HG02870 (cell line): ENCODE measurements at regions not wholly inside any gene's neighbourhood (a gene's known extent, or its start where the extent isn't known, plus 50 kb on each side); places are given as distances from the start of the nearest gene placed in this dataset.
"Not testable (repeated sequence)": the region's sequence is repeated elsewhere in the genome, so short reads cannot be mapped to it uniquely, and the experiment has no call there.

Experiments
- ATAC-seq: cut with Tn5 transposase; IDR thresholded peaks from one replicate; pipeline ENCODE4 v1.9.1; 2021; ENCODE audit warnings: mild to moderate bottlenecking, moderate library complexity; ENCODE audit not compliant: unreplicated experiment

GRCh38 chr3:65303431-65303830, 615.6 kb upstream of the ADAMTS9 start:
- ATAC-seq = no peak

- ATAC-seq = no peak
These were observed 603.8 kb upstream of the ADAMTS9 start for GRCh38 chr3:65291448-65292125.

- ATAC-seq = no peak
These were observed 601.0 kb upstream of the ADAMTS9 start for GRCh38 chr3:65288776-65289175.

- ATAC-seq = no peak
These were observed 598.2 kb upstream of the ADAMTS9 start for GRCh38 chr3:65285956-65286355.

- ATAC-seq = no peak
These were observed 597.2 kb upstream of the ADAMTS9 start for GRCh38 chr3:65284961-65285360.

- no peak for ATAC-seq
These were observed 596.7 kb upstream of the ADAMTS9 start for GRCh38 chr3:65284546-65284945.

GRCh38 chr3:65279225-65279782, 591.5 kb upstream of the ADAMTS9 start:
- no peak for ATAC-seq

- ATAC-seq = no peak
These were observed 590.0 kb upstream of the ADAMTS9 start for GRCh38 chr3:65277798-65278197.

GRCh38 chr3:65276551-65276950, 588.8 kb upstream of the ADAMTS9 start:
- no peak for ATAC-seq

GRCh38 chr3:65268426-65268825, 580.6 kb upstream of the ADAMTS9 start:
- ATAC-seq = no peak

GRCh38 chr3:65265942-65266590, 578.3 kb upstream of the ADAMTS9 start:
- no peak for ATAC-seq

- no peak for ATAC-seq
These were observed 577.7 kb upstream of the ADAMTS9 start for GRCh38 chr3:65265511-65265910.

- no peak for ATAC-seq
These were observed 574.7 kb upstream of the ADAMTS9 start for GRCh38 chr3:65262548-65262947.

GRCh38 chr3:65259946-65260345, 572.1 kb upstream of the ADAMTS9 start:
- no peak for ATAC-seq

GRCh38 chr3:65252914-65253313, 565.1 kb upstream of the ADAMTS9 start:
- ATAC-seq = not testable (repeated sequence)

- ATAC-seq = no peak
These were observed 564.5 kb upstream of the ADAMTS9 start for GRCh38 chr3:65252266-65252665.

- ATAC-seq = no peak
These were observed 563.6 kb upstream of the ADAMTS9 start for GRCh38 chr3:65251375-65251774.

GRCh38 chr3:65246561-65246960, 558.8 kb upstream of the ADAMTS9 start:
- ATAC-seq = no peak

GRCh38 chr3:65245133-65246063, 557.6 kb upstream of the ADAMTS9 start:
- no peak for ATAC-seq

- ATAC-seq = no peak
These were observed 552.6 kb upstream of the ADAMTS9 start for GRCh38 chr3:65240366-65240765.

- ATAC-seq = no peak
These were observed 550.9 kb upstream of the ADAMTS9 start for GRCh38 chr3:65238652-65239051.
